Nephron progenitor cell (in vitro differentiated cells): ENCODE measurements at regions not wholly inside any gene's neighbourhood (a gene's known extent, or its start where the extent isn't known, plus 50 kb on each side); places are given as distances from the start of the nearest gene placed in this dataset.
"Not testable (repeated sequence)": the region's sequence is repeated elsewhere in the genome, so short reads cannot be mapped to it uniquely, and the experiment has no call there.

Source experiments
- DNase-seq: peaks from one replicate; pipeline ENCODE4 v3.0.0; 2021
- H3K27ac Mint-ChIP-seq: 2 replicates; pipeline ENCODE4 v1.8.0; 2021; ENCODE audit warnings: mild to moderate bottlenecking, moderate library complexity, mixed read lengths
- H3K27me3 Mint-ChIP-seq: 2 replicates; pipeline ENCODE4 v1.8.0; 2021; ENCODE audit warnings: mild to moderate bottlenecking, low read depth, mixed read lengths; ENCODE audit not compliant: poor library complexity
- H3K36me3 Mint-ChIP-seq: 2 replicates; pipeline ENCODE4 v1.8.0; 2021; ENCODE audit warnings: low read depth, mixed read lengths
- H3K4me1 Mint-ChIP-seq: 2 replicates; pipeline ENCODE4 v1.8.0; 2021; ENCODE audit warnings: mixed read lengths
- H3K4me3 Mint-ChIP-seq: 2 replicates; pipeline ENCODE4 v1.8.0; 2021; ENCODE audit warnings: mild to moderate bottlenecking, moderate library complexity, mixed read lengths
- H3K9me3 Mint-ChIP-seq: 2 replicates; pipeline ENCODE4 v1.8.0; 2021; ENCODE audit warnings: mild to moderate bottlenecking, moderate library complexity, mixed read lengths
- TF ChIP-seq, protein P1 (sequence below): fragments of 200-600 bp; sonication (generic); IDR thresholded peaks from 2 replicates; pipeline ENCODE4 v1.5.0; 2021; ENCODE audit warnings: antibody characterized with exemption

DNA sequence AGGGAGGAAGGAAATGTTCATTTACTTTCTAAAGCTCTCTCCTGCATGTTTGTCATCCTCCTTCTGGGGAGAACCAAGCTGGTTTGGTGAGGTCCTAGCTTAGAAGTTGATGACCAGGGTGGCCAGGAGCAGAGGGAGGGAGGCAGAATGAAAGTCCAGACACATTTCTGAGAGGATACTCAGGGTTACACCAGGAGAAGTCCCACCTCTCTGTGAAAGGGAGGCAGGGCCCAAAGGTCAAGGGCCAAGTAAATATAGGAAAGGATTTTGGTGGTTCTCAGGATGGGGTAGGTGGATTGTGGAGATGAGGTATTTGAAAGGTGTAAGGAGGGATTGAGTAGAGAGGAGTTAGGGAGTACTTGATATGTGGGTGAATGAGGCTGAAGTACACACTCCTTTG, 58.0 kb upstream of the FBXO11 start:
- H3K4me3 Mint-ChIP-seq, result no peak overlapping the region
- peaks cover 3% of the 10 kb centered on the region for H3K27me3 Mint-ChIP-seq
- H3K9me3 Mint-ChIP-seq, result peaks cover 8% of the 10 kb centered on the region
- no peaks in the 10 kb centered on the region for H3K36me3 Mint-ChIP-seq
- no peak overlapping the region for H3K27ac Mint-ChIP-seq
- DNase-seq, result no peak
- TF ChIP-seq, protein P1, sequence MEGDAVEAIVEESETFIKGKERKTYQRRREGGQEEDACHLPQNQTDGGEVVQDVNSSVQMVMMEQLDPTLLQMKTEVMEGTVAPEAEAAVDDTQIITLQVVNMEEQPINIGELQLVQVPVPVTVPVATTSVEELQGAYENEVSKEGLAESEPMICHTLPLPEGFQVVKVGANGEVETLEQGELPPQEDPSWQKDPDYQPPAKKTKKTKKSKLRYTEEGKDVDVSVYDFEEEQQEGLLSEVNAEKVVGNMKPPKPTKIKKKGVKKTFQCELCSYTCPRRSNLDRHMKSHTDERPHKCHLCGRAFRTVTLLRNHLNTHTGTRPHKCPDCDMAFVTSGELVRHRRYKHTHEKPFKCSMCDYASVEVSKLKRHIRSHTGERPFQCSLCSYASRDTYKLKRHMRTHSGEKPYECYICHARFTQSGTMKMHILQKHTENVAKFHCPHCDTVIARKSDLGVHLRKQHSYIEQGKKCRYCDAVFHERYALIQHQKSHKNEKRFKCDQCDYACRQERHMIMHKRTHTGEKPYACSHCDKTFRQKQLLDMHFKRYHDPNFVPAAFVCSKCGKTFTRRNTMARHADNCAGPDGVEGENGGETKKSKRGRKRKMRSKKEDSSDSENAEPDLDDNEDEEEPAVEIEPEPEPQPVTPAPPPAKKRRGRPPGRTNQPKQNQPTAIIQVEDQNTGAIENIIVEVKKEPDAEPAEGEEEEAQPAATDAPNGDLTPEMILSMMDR, result no peak
- H3K4me1 Mint-ChIP-seq, result no peaks in the 10 kb centered on the region

DNA sequence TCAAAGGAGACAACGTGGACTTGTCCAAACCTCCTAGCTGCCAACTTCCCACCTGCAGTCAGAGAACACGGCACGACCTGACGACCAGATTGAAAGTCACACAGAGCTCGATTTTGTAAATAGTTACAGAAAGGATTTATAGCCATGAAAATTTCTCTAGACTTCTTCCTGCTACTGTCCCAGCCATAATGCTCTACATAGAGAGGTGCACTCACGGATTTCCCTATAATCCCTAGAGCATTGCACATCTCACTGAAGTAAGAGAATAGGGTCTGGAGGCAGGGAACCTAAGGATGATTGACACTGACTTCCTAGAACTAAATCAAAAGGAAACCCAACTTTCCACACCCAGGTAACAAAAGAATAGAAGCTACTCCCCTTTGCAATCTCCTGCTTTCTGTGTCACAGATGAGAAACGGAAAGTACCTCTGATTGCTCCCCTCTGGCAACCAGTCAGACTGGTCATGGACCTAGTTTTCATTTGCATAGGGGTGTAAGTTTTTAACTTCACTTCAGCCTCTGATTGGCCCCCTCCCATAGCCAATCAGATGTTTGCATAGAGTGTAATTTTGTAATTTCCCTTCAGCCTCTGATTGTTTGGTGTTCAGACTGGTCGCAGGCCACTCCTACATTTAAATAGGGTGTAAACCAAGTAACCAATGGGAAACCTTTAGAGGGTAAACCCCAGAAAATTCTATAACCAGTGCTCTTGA, 58.6 kb upstream of the FBXO11 start:
- DNase-seq, result no peak
- TF ChIP-seq, protein P1, result no peak
- no peak overlapping the region for H3K27ac Mint-ChIP-seq
- H3K9me3 Mint-ChIP-seq, result peaks cover 8% of the 10 kb centered on the region
- no peaks in the 10 kb centered on the region for H3K36me3 Mint-ChIP-seq
- peaks cover 3% of the 10 kb centered on the region for H3K27me3 Mint-ChIP-seq
- no peak overlapping the region for H3K4me3 Mint-ChIP-seq
- no peaks in the 10 kb centered on the region for H3K4me1 Mint-ChIP-seq

DNA sequence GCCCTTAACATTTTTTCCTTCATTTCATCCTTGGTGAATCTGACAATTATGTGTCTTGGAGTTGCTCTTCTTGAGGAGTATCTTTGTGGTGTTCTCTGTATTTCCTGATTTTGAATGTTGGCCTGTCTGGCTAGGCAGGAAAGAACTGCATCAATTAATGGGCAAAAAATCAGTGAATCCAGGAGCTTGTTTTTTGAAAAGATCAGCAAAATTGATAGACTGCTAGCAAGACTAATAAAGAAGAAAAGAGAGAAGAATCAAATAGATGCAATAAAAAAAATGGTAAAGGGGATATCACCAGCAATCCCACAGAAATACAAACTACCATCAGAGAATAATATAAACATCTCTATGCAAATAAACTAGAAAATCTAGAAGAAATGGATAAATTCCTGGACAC, 70.4 kb upstream of the FBXO11 start:
- DNase-seq, H3K4me1 Mint-ChIP-seq, H3K4me3 Mint-ChIP-seq, H3K27ac Mint-ChIP-seq, H3K27me3 Mint-ChIP-seq, H3K36me3 Mint-ChIP-seq: not testable (repeated sequence)
- H3K9me3 Mint-ChIP-seq, result peaks cover 27% of the 10 kb centered on the region

DNA sequence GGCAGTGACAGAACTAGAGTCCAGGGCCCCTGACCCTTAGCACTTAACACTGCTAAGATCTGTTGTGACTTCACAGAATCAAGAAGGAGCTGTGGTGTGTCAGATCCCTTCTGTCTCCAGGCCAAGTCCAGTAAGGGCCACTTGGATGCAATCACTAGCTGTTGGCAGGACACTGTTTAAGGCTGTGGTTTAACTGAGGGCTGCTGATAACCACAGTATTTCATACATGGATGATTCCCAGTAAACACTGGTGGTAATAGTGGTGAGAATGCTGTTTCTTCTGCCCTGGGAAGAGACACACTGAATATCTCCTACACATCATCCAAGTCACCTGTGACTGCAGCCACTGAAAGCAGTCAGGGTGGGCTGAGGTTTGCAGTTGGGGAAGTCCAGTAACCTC, 77.7 kb upstream of the FBXO11 start:
- H3K9me3 Mint-ChIP-seq, result no peaks in the 10 kb centered on the region
- H3K27me3 Mint-ChIP-seq, result peaks cover 7% of the 10 kb centered on the region
- H3K36me3 Mint-ChIP-seq, result no peaks in the 10 kb centered on the region
- DNase-seq, result no peak
- TF ChIP-seq, protein P1, result no peak
- H3K4me1 Mint-ChIP-seq, result no peaks in the 10 kb centered on the region
- no peak overlapping the region for H3K27ac Mint-ChIP-seq
- H3K4me3 Mint-ChIP-seq, result no peak overlapping the region

DNA sequence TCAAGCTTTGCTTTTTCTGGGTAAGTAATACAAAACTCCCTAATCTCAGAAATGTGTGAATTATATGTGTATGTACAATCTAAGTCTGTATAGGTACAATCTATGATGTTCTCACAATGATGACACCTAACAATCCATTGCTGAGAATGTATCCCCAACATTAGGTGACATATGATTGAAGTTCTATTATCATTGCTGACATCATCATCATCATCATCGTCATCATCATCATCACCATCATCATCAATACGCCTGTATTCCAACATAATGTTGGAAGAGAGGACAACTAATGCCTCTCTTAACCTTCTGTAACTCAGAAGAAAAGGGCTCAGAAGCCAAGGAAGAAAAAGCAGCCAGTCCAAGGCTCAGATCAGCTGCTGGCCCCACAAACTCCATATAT, 84.2 kb upstream of the FBXO11 start:
- H3K27me3 Mint-ChIP-seq, result peaks cover 6% of the 10 kb centered on the region
- H3K4me3 Mint-ChIP-seq, result no peak overlapping the region
- H3K4me1 Mint-ChIP-seq, result no peaks in the 10 kb centered on the region
- no peak for DNase-seq
- no peaks in the 10 kb centered on the region for H3K9me3 Mint-ChIP-seq
- TF ChIP-seq, protein P1, result no peak
- H3K27ac Mint-ChIP-seq, result no peak overlapping the region
- no peaks in the 10 kb centered on the region for H3K36me3 Mint-ChIP-seq

DNA sequence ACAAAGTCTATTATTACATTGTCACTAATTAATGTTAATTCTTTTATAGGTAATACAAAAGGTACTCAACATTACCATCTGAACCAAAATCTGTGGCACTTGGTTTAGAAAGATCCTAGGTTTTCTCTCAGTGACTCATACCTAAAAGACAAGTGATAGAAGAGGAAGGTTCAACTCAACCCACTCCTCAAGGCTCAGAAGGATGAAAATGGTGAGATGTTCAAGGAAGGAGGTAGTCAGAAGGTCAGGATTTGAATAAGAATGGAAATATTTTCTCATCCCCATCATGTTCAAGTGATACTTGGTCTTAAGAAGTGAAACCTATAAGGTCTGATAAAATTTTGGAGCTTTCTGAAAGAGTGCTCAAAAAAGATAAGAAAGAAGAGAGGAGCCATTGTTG, 86.4 kb upstream of the FBXO11 start:
- TF ChIP-seq, protein P1, result no peak

More for the DNA sequence above, 86.4 kb upstream of the FBXO11 start:
- H3K4me3 Mint-ChIP-seq, result no peak overlapping the region
- H3K27me3 Mint-ChIP-seq, result peaks cover 10% of the 10 kb centered on the region
- H3K9me3 Mint-ChIP-seq, result no peaks in the 10 kb centered on the region
- no peaks in the 10 kb centered on the region for H3K36me3 Mint-ChIP-seq
- DNase-seq, result no peak
- no peaks in the 10 kb centered on the region for H3K4me1 Mint-ChIP-seq
- no peak overlapping the region for H3K27ac Mint-ChIP-seq
